HK-2 (cell line): ENCODE measurements at regions not wholly inside any gene's neighbourhood (a gene's known extent, or its start where the extent isn't known, plus 50 kb on each side); places are given as distances from the start of the nearest gene placed in this dataset.
A peak's percentile ranks its signal among the peaks of the same experiment; 100 is the strongest.

Source experiments
- DNase-seq: peaks from one replicate; pipeline ENCODE4 v3.0.0-alpha.2; 2018; ENCODE audit not compliant: unreplicated experiment

GRCh38 chr1:14039582-14040430 lies 339.8 kb downstream of the PRDM2 start:
- no peak for DNase-seq

GRCh38 chr1:14049965-14050364 lies 350.0 kb downstream of the PRDM2 start:
- no peak for DNase-seq

- no peak for DNase-seq
Observed at GRCh38 chr1:14055442-14056223, 355.6 kb downstream of the PRDM2 start.

- DNase-seq, result no peak
Observed at GRCh38 chr1:14057640-14058039, 357.7 kb downstream of the PRDM2 start.

- no peak for DNase-seq
Observed at GRCh38 chr1:14061204-14061603, 361.2 kb downstream of the PRDM2 start.

- no peak for DNase-seq
Observed at GRCh38 chr1:14061722-14062121, 361.7 kb downstream of the PRDM2 start.

GRCh38 chr1:14062669-14063068 lies 362.7 kb downstream of the PRDM2 start:
- no peak for DNase-seq

- DNase-seq, result no peak
Observed at GRCh38 chr1:14064649-14065442, 364.9 kb downstream of the PRDM2 start.

- no peak for DNase-seq
Observed at GRCh38 chr1:14065486-14065885, 365.5 kb downstream of the PRDM2 start.

- no peak for DNase-seq
Observed at GRCh38 chr1:14067036-14067435, 367.0 kb downstream of the PRDM2 start.

- no peak for DNase-seq
Observed at GRCh38 chr1:14067711-14068110, 367.7 kb downstream of the PRDM2 start.

GRCh38 chr1:14071581-14071980 lies 371.6 kb downstream of the PRDM2 start:
- peak; percentile 11 for DNase-seq

GRCh38 chr1:14080653-14081052 lies 380.7 kb downstream of the PRDM2 start:
- DNase-seq, result no peak

- DNase-seq, result no peak
Observed at GRCh38 chr1:14082331-14082730, 382.3 kb downstream of the PRDM2 start.

- no peak for DNase-seq
Observed at GRCh38 chr1:14083277-14083676, 383.3 kb downstream of the PRDM2 start.

GRCh38 chr1:14083706-14084105 lies 383.7 kb downstream of the PRDM2 start:
- no peak for DNase-seq

- no peak for DNase-seq
Observed at GRCh38 chr1:14090062-14090461, 390.1 kb downstream of the PRDM2 start.

- no peak for DNase-seq
Observed at GRCh38 chr1:14090531-14090930, 390.5 kb downstream of the PRDM2 start.

- no peak for DNase-seq
Observed at GRCh38 chr1:14094611-14095400, 394.8 kb downstream of the PRDM2 start.

- no peak for DNase-seq
Observed at GRCh38 chr1:14098294-14098913, 398.4 kb downstream of the PRDM2 start.

GRCh38 chr1:14100444-14100843 lies 400.5 kb downstream of the PRDM2 start:
- DNase-seq, result no peak
